GM10266 (cell line): ENCODE measurements at regions not wholly inside any gene's neighbourhood (a gene's known extent, or its start where the extent isn't known, plus 50 kb on each side); places are given as distances from the start of the nearest gene placed in this dataset.

Experiments used
- DNase-seq: peaks from one replicate; pipeline ENCODE4 v3.0.0; 2012; ENCODE audit errors: extremely low spot score
- TF ChIP-seq, protein P1 (sequence below): IDR thresholded peaks from 2 replicates; pipeline ENCODE4 v1.5.1; 2012; ENCODE audit warnings: mild to moderate bottlenecking, low read depth; ENCODE audit not compliant: control insufficient read depth, insufficient read depth; ENCODE audit errors: missing control alignments

DNA sequence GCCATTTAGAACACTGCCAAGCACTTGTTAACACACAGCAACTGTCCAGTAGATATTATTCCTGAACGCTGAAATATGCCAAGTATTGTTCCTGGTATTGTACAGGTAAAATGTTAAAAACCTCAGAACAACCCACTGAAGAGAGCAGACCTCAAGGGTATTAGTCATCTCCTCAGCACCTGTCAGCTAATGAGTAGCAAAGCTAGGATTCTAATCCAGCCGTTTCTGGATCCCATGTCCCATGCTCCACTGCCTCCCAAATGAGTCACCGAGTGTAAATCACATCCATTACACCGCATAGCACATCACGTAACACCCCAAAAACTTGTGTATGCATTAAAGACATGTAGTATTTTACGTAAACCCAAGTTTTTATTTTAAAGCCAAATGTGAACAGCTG is 705.4 kb upstream of the TENM4 start:
- DNase-seq: no peak
- TF ChIP-seq, protein P1, sequence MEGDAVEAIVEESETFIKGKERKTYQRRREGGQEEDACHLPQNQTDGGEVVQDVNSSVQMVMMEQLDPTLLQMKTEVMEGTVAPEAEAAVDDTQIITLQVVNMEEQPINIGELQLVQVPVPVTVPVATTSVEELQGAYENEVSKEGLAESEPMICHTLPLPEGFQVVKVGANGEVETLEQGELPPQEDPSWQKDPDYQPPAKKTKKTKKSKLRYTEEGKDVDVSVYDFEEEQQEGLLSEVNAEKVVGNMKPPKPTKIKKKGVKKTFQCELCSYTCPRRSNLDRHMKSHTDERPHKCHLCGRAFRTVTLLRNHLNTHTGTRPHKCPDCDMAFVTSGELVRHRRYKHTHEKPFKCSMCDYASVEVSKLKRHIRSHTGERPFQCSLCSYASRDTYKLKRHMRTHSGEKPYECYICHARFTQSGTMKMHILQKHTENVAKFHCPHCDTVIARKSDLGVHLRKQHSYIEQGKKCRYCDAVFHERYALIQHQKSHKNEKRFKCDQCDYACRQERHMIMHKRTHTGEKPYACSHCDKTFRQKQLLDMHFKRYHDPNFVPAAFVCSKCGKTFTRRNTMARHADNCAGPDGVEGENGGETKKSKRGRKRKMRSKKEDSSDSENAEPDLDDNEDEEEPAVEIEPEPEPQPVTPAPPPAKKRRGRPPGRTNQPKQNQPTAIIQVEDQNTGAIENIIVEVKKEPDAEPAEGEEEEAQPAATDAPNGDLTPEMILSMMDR: no peak

DNA sequence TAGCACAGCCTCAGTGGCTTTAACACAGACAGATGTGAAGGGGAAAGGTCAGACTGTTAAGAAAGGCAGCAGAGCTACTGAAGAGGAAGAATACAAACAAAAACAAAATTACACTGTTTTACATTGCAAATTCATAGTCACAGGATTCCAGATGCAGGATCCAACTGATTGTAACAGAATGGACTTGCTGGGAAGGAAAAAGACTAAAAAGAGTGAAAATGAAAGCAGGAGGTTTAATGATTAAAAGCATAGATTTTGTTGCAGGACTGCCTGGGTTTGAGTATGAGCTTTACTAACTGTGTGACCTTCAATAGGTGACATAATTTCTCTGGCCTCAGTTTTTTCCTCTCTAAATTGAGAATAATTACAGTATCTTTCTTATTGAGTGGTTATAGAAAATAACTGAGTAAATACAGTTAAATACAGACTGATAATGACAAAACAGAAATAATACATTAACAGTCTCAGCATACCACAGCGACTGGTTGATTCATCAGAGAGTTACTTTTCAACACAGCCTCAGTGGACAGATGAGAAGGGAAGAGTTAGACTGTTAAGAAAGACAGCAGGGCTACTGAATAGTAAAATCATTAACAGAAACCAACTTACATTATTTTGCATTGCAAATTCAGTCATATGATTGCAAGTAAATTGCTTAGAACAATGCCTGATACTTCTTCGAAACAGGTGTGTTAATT is 704.2 kb upstream of the TENM4 start:
- no peak for DNase-seq
- TF ChIP-seq, protein P1: no peak

DNA sequence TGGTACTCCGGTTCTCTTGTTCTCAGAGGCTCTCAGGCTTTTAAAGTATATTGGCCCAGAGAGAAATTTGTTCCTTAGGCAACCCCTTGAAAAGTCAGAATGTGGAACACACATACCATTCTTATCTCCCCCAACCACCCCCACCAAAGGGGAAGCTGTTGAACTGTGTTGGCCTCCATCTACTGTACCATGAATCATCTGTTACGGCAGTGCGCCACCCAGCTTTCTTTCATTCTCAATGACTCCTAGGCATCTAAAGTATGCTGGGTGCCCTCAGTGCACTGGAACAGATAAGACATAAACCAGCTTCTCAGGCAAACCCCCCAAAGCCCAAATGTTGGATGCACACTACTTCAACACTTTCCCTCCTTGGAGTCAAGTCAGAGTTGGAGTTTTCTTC is 696.2 kb upstream of the TENM4 start:
- TF ChIP-seq, protein P1: no peak
- no peak for DNase-seq

DNA sequence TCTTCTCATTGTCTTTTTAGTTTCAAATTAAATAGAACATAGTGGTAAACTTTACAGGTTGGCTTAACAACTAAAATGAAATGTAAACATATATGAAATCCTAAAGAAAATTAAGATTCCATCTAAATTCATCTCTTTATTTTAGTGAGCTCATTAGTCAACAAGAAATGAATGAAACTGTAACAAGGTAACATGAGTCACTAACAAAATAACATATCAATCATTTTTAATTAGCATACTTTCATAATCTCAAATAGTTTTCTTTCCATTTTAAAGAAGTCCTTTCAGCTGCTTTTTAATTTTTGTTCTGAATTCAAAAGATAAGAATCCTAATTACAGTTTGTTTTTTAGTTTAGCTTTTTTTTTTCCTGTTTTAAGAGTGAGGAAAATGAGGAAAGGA is 688.6 kb upstream of the TENM4 start:
- no peak for DNase-seq

DNA sequence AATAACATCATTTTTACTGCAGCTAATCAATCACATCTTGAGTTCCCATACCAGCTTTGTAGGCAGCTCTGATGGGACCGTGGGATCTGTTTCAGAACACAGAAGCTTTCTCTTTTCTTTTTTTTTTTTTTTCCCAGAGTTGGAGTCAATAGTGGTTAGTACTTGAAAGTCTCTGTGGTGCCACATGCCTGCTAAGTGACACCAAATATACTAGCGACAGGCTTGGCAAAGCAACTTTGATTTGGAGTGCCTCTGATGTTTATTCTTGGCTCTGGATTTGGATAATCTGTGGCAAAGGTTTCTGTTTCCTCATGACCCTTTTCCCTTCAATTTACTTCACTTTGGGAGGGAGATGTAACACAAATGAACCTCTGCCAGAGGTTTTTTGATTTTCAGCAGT is 681.4 kb upstream of the TENM4 start:
- TF ChIP-seq, protein P1: no peak
- DNase-seq: no peak

More for the DNA sequence above, 688.6 kb upstream of the TENM4 start:
- TF ChIP-seq, protein P1: no peak

DNA sequence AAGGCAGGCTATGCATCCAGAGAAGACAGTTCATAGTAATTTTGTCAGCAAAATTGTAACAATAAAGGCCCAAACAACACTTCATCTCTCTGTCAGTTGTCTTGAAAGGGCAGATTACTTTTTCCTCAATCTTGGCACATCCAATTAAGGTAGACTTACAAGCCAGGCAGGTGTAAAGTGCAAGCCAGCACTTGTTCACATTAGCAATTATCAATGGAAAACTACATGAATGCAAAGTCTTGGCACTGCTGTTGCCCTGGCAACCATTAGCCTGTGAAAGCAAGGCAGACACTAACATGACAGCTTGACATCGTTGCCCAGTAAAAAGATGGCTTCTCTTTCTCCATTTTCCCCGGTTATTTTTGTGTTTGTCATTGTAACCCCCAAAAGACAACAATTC is 677.2 kb upstream of the TENM4 start:
- TF ChIP-seq, protein P1: no peak
- DNase-seq: no peak

DNA sequence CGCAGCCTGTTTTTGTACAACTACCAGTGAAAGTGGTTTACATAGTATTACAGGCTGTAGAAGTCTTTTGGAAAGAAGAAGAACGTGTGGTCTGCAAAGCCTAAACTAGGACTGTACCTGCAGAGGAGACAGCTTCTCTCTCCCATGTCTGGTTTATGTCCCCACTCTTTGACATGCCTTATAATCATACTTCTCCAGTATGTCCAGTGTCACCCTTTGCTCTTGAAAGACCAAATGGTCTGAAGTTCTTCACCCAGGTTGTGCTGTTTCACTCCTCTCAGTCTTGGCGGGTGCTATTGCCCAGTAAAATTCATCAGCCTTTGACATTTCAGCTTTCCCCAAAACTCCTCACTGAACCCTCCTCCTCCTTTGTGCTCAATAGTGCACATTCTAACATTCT is 676.0 kb upstream of the TENM4 start:
- TF ChIP-seq, protein P1: no peak
- DNase-seq: no peak
